HFFc6 (cell line): ENCODE measurements at regions not wholly inside any gene's neighbourhood (a gene's known extent, or its start where the extent isn't known, plus 50 kb on each side); places are given as distances from the start of the nearest gene placed in this dataset.

ENCODE experiments used
- DNase-seq: peaks from one replicate; pipeline ENCODE4 v3.0.0-alpha.2; 2018
- H3K27ac Mint-ChIP-seq: 2 replicates; pipeline ENCODE4 v1.8.0; 2020; ENCODE audit warnings: mild to moderate bottlenecking, mixed read lengths
- H3K27me3 Mint-ChIP-seq: 2 replicates; pipeline ENCODE4 v1.8.0; 2021; ENCODE audit warnings: mild to moderate bottlenecking, moderate library complexity, mixed read lengths; ENCODE audit not compliant: insufficient read depth
- H3K36me3 Mint-ChIP-seq: 2 replicates; pipeline ENCODE4 v1.8.0; 2021; ENCODE audit warnings: low read depth, mixed read lengths
- H3K4me1 Mint-ChIP-seq: 2 replicates; pipeline ENCODE4 v1.8.0; 2020; ENCODE audit warnings: low read depth, mixed read lengths
- H3K4me3 Mint-ChIP-seq: 2 replicates; pipeline ENCODE4 v1.8.0; 2020; ENCODE audit warnings: mild to moderate bottlenecking, moderate library complexity, mixed read lengths
- H3K9me3 Mint-ChIP-seq: 2 replicates; pipeline ENCODE4 v1.8.0; 2020; ENCODE audit warnings: mild to moderate bottlenecking, mixed read lengths
- CTCF ChIP-seq: fragments of 200-600 bp; sonication (generic); IDR thresholded peaks from 2 replicates; pipeline ENCODE4 v1.5.0; 2021; ENCODE audit warnings: antibody characterized with exemption, mild to moderate bottlenecking

DNA sequence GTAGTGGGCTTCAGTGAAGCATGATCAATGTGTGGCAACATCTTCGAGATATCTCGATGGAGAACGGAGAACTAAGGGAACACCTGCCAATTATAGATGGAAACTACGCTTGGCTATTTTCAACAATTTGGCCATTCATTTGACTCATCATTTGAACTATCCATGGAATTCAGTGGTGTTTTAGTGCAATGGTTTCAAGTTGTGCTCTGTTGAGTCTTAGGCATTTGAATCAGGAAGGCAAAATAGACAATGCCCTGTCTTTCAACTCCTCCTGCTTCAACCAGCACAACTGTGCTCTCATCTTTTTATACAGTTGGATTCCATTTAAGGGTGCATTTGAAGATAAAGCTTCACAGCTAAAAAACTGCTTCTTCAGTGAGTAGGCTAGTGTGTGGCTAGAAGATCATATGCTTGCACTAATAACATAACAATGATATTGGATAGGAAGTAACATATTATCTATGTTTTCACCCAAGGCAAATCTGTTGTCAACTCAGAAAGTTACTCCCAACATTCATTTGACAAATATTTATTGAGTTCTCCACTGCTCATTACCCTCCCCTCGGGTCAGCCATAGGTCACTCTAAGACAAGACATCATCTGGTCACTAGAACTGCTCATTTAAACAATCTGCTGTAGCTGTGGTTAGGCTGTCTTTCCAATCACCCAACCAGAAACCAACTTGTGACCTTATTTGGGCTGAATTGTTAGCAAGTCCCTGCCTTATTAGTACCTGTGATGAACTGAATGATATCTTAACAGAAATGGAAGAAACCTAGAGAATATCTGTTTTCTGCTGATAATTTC, 314.1 kb upstream of the SP4 start:
- H3K27me3 Mint-ChIP-seq = no peaks in the 10 kb centered on the region
- no peaks in the 10 kb centered on the region for H3K36me3 Mint-ChIP-seq
- no peak overlapping the region for H3K4me3 Mint-ChIP-seq
- TF ChIP-seq CTCF = no peak
- peaks cover 25% of the 10 kb centered on the region for H3K9me3 Mint-ChIP-seq
- no peaks in the 10 kb centered on the region for H3K4me1 Mint-ChIP-seq
- DNase-seq = no peak
- no peak overlapping the region for H3K27ac Mint-ChIP-seq

DNA sequence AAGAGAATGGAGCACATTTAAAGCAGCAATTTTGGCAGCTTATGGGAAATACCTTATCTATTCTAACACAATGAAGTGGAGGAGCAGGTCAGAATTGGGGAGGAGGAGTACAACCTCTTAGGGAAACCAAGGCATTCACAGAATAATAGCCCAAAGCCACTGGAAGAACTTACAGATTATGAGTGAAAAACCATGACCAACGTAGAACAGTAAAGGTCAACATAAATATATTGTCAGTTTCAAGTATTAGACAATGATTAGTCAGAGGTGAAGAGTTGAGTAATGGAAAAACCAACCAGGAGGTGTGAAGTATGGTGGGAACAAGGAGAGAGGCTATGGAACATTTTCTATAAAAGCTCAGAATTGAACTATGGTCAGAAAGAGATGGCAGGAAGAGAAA, 304.3 kb upstream of the SP4 start:
- H3K27ac Mint-ChIP-seq = no peak overlapping the region
- H3K27me3 Mint-ChIP-seq = no peaks in the 10 kb centered on the region

GRCh38 chr7:21125297-21125696, 302.6 kb upstream of the SP4 start:
- H3K27me3 Mint-ChIP-seq = no peaks in the 10 kb centered on the region

More for the DNA sequence above, 304.3 kb upstream of the SP4 start:
- peaks cover 44% of the 10 kb centered on the region for H3K9me3 Mint-ChIP-seq
- no peaks in the 10 kb centered on the region for H3K36me3 Mint-ChIP-seq
- DNase-seq = no peak
- H3K4me1 Mint-ChIP-seq = no peaks in the 10 kb centered on the region
- no peak for TF ChIP-seq CTCF
- H3K4me3 Mint-ChIP-seq = no peak overlapping the region

GRCh38 chr7:21128062-21128817, 299.6 kb upstream of the SP4 start:
- no peaks in the 10 kb centered on the region for H3K4me1 Mint-ChIP-seq
- no peaks in the 10 kb centered on the region for H3K27me3 Mint-ChIP-seq
- H3K36me3 Mint-ChIP-seq = no peaks in the 10 kb centered on the region; the same call in 1 of the 2 replicates
- TF ChIP-seq CTCF = no peak
- peaks cover 63% of the 10 kb centered on the region for H3K9me3 Mint-ChIP-seq
- no peak overlapping the region for H3K4me3 Mint-ChIP-seq
- no peak for DNase-seq
- no peak overlapping the region for H3K27ac Mint-ChIP-seq

More at GRCh38 chr7:21125297-21125696, 302.6 kb upstream of the SP4 start:
- H3K9me3 Mint-ChIP-seq = peaks cover 52% of the 10 kb centered on the region
- no peaks in the 10 kb centered on the region for H3K4me1 Mint-ChIP-seq
- TF ChIP-seq CTCF = no peak
- DNase-seq = no peak
- H3K36me3 Mint-ChIP-seq = no peaks in the 10 kb centered on the region; the same call in 1 of the 2 replicates
- no peak overlapping the region for H3K27ac Mint-ChIP-seq
- H3K4me3 Mint-ChIP-seq = no peak overlapping the region

- no peak for TF ChIP-seq CTCF
These were observed 296.0 kb upstream of the SP4 start for GRCh38 chr7:21131897-21132296.

More at GRCh38 chr7:21131897-21132296, 296.0 kb upstream of the SP4 start:
- Mint-ChIP-seq H3K36me3 (no peaks in the 10 kb centered on the region; the same call in 1 of the 2 replicates), H3K27me3 (no peaks in the 10 kb centered on the region), H3K9me3 (peaks cover 60% of the 10 kb centered on the region), H3K27ac (no peak overlapping the region), H3K4me1 (no peaks in the 10 kb centered on the region), H3K4me3 (no peak overlapping the region)
- no peak for DNase-seq
